GM12874 (cell line): ENCODE measurements at regions not wholly inside any gene's neighbourhood (a gene's known extent, or its start where the extent isn't known, plus 50 kb on each side); places are given as distances from the start of the nearest gene placed in this dataset.

Experiments
- TF ChIP-seq, protein P1 (sequence below): IDR thresholded peaks from 2 replicates; pipeline ENCODE4 v1.5.1; 2011; ENCODE audit warnings: low read depth, mild to moderate bottlenecking, control low read depth, low read length, moderate library complexity; ENCODE audit not compliant: insufficient read depth

DNA sequence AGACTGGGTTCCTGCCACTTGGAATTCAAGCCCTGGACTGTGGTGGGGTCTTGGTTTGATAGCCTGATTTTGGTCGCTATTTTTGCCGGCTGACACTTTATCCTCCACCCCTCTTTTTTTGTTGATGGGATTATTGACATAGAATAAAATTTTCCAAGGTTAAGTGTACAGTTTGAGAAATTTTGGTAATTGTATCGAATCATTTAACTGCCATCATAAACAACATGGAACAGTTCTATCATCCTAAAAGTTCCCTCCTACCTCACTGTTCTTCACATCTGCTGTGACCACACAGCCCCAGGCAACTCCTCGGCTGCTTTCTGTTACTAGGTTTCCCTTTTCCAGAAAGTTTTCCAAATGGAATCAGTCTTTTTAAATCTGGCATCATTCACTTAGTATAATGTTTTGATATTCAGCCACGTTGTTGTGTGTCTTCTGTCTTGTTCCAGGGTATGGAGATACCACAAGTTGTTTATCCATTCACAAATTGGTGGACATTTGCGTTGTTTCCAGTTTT, 50.6 kb upstream of the STEAP1B start:
- TF ChIP-seq, protein P1, sequence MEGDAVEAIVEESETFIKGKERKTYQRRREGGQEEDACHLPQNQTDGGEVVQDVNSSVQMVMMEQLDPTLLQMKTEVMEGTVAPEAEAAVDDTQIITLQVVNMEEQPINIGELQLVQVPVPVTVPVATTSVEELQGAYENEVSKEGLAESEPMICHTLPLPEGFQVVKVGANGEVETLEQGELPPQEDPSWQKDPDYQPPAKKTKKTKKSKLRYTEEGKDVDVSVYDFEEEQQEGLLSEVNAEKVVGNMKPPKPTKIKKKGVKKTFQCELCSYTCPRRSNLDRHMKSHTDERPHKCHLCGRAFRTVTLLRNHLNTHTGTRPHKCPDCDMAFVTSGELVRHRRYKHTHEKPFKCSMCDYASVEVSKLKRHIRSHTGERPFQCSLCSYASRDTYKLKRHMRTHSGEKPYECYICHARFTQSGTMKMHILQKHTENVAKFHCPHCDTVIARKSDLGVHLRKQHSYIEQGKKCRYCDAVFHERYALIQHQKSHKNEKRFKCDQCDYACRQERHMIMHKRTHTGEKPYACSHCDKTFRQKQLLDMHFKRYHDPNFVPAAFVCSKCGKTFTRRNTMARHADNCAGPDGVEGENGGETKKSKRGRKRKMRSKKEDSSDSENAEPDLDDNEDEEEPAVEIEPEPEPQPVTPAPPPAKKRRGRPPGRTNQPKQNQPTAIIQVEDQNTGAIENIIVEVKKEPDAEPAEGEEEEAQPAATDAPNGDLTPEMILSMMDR = no peak

DNA sequence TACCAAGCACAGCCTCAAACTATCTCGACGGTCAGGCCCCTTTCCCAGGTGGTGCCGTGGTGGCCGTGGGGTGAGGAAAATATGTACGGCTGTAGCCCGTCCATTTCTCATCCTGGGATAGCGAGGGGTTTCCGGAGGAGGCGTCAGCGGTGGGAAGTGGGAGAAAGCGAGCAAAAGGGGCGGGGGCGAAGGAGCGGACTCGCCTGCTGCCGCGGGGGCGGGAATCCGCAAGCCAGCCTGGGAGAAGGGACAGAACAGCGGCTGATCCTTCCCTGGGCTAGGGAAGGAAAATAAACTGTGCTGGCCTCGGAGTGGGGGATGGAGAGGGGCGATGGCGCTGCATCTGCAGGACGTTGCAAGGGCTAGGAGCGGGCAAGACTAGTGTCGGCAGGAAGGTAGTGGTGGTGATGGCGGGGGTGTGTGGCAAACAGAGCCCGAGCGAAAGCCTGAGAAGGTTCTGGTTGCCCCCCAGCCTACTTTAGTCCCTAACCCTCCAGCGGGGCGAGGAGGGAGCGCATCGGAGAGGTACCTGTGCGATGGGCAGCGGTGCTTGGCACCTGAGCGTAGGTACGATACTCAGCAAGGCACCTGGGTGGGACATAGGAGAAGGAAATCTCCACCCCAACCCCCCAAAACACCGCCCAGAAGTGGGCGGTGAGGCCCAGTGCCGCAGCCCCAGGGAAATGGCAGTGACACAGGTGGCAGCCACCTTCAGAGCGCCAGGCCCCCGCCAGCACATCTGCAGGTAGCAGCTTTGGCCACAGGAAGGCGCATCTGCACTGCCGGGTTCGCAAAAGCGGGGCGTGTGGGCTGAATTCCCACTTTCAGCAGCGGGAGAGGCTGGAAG, 49.9 kb upstream of the STEAP1B start:
- TF ChIP-seq, protein P1 = peak; percentile 62
